ENCODE measurements at regions not wholly inside any gene's neighbourhood (a gene's known extent, or its start where the extent isn't known, plus 50 kb on each side); places are given as distances from the start of the nearest gene placed in this dataset.

DNA sequence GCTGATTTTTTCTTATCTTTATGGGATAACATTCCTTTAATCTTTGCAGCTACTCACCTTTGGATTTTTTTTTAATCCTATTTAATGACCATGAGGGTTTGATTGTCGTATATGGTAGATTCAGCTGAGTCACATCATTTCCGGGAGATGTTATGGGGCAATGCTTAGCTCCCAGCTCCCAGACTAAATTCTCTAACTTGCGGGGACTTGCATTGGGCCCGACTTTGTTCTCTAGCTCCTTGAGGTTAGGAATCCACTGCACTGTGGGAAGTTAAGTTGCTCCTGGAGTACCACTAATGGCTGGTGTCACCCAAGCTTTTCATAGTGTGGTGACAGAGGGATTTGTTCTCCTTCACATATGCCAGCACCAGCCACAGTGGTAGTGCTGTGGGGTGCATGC lies 287.4 kb downstream of the TECRL start:
- peak overlapping the region; percentile 42 for H2AFZ ChIP-seq (ENCODE audit: control insufficient read depth, low read length)
- no peaks in the 10 kb centered on the region for H3K9me1 ChIP-seq (ENCODE audit: control insufficient read depth, extremely low read depth, insufficient read depth, low read length)
- H3K79me2 ChIP-seq (ENCODE audit: control insufficient read depth, insufficient read depth, low read length): no peaks in the 10 kb centered on the region
- H3K27ac ChIP-seq (ENCODE audit: control insufficient read depth, insufficient read depth, low read length): no peak overlapping the region
- no peak overlapping the region for H3K9ac ChIP-seq (ENCODE audit: control insufficient read depth, extremely low read depth, insufficient read depth, low read length)
- no peaks in the 10 kb centered on the region for H3K27me3 ChIP-seq (ENCODE audit: control insufficient read depth, extremely low read depth, insufficient read depth, low read length)
- no peaks in the 10 kb centered on the region for H4K20me1 ChIP-seq (ENCODE audit: control insufficient read depth, extremely low read depth, insufficient read depth, low read length)
- no peaks in the 10 kb centered on the region for H3K36me3 ChIP-seq (ENCODE audit: control insufficient read depth in 2 of 2, extremely low read depth in 1 of 2, insufficient read depth in 2 of 2, low read length in 2 of 2)
- no peak overlapping the region for H3K4me3 ChIP-seq (ENCODE audit: control insufficient read depth in 2 of 3, extremely low read depth in 1 of 3, insufficient read depth in 2 of 3, low read depth in 1 of 3, low read length in 3 of 3)
- peaks cover 5% of the 10 kb centered on the region for H3K4me1 ChIP-seq (ENCODE audit: control insufficient read depth, extremely low read depth, insufficient read depth, low read length)
- H3K9me3 ChIP-seq (ENCODE audit: control insufficient read depth, low read depth, low read length): no peaks in the 10 kb centered on the region
- FAIRE-seq (no peak), DNase-seq (ENCODE audit: low read depth, low spot score) (peak; percentile 1)
- dilution Hi-C loops (cut with MboI; ENCODE audit: extremely low pct_ligation_motif_present, low sequenced_read_pairs): no loop called here
- peak overlapping the region; percentile 22 for H3K4me2 ChIP-seq (ENCODE audit: control insufficient read depth, extremely low read depth, insufficient read depth, low read depth, low read length)
- TF ChIP-seq, protein P1, sequence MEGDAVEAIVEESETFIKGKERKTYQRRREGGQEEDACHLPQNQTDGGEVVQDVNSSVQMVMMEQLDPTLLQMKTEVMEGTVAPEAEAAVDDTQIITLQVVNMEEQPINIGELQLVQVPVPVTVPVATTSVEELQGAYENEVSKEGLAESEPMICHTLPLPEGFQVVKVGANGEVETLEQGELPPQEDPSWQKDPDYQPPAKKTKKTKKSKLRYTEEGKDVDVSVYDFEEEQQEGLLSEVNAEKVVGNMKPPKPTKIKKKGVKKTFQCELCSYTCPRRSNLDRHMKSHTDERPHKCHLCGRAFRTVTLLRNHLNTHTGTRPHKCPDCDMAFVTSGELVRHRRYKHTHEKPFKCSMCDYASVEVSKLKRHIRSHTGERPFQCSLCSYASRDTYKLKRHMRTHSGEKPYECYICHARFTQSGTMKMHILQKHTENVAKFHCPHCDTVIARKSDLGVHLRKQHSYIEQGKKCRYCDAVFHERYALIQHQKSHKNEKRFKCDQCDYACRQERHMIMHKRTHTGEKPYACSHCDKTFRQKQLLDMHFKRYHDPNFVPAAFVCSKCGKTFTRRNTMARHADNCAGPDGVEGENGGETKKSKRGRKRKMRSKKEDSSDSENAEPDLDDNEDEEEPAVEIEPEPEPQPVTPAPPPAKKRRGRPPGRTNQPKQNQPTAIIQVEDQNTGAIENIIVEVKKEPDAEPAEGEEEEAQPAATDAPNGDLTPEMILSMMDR (optimal IDR thresholded peaks at IDR 0.05 in 1 of 3, IDR thresholded peaks at IDR 0.05 in 1 of 3, conservative IDR thresholded peaks at IDR 0.05 in 1 of 3; ENCODE audit: extremely low read depth in 1 of 3, insufficient read depth in 2 of 3, low read length in 3 of 3): no peak
- no peak for TF ChIP-seq EZH2 (IDR thresholded peaks at IDR 0.05; ENCODE audit: low read length)

DNA sequence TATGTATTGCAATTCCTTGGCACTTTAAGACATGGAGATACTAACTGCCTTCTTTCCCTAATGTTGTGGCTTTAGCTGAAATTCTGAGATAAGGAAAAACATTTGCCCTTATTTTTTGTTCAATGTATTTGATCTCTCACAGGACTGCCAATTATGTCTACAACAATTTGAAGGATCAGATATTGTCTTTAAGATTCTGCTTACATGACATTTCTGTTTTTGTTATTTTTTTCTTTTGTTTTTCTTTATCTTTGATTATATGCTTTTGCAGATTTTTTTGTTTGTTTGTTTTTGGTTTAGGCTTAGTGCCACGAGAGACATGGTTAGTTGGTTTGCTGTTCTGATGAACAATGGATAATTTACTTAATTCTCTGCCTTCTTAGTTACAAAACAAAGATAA lies 303.3 kb downstream of the TECRL start:
- DNase-seq (ENCODE audit: low read depth, low spot score) (no peak), FAIRE-seq (no peak)
- Histone ChIP-seq H3K4me1 (ENCODE audit: control insufficient read depth, extremely low read depth, insufficient read depth, low read length) (no peaks in the 10 kb centered on the region), H2AFZ (ENCODE audit: control insufficient read depth, low read length) (no peak overlapping the region), H3K4me2 (ENCODE audit: control insufficient read depth, extremely low read depth, insufficient read depth, low read depth, low read length) (no peak overlapping the region), H3K4me3 (ENCODE audit: control insufficient read depth in 2 of 3, extremely low read depth in 1 of 3, insufficient read depth in 2 of 3, low read depth in 1 of 3, low read length in 3 of 3) (no peak overlapping the region), H3K9me1 (ENCODE audit: control insufficient read depth, extremely low read depth, insufficient read depth, low read length) (no peaks in the 10 kb centered on the region), H3K27ac (ENCODE audit: control insufficient read depth, insufficient read depth, low read length) (no peak overlapping the region), H3K9ac (ENCODE audit: control insufficient read depth, extremely low read depth, insufficient read depth, low read length) (no peak overlapping the region), H3K9me3 (ENCODE audit: control insufficient read depth, low read depth, low read length) (no peaks in the 10 kb centered on the region), H3K79me2 (ENCODE audit: control insufficient read depth, insufficient read depth, low read length) (no peaks in the 10 kb centered on the region), H4K20me1 (ENCODE audit: control insufficient read depth, extremely low read depth, insufficient read depth, low read length) (no peaks in the 10 kb centered on the region), H3K36me3 (ENCODE audit: control insufficient read depth in 2 of 2, extremely low read depth in 1 of 2, insufficient read depth in 2 of 2, low read length in 2 of 2) (no peaks in the 10 kb centered on the region), H3K27me3 (ENCODE audit: control insufficient read depth, extremely low read depth, insufficient read depth, low read length) (no peaks in the 10 kb centered on the region)
- TF ChIP-seq, protein P1 (optimal IDR thresholded peaks at IDR 0.05 in 1 of 3, IDR thresholded peaks at IDR 0.05 in 1 of 3, conservative IDR thresholded peaks at IDR 0.05 in 1 of 3; ENCODE audit: extremely low read depth in 1 of 3, insufficient read depth in 2 of 3, low read length in 3 of 3): no peak
- TF ChIP-seq EZH2 (IDR thresholded peaks at IDR 0.05; ENCODE audit: low read length): no peak
- dilution Hi-C loops (cut with MboI; ENCODE audit: extremely low pct_ligation_motif_present, low sequenced_read_pairs): no loop called here

Measured in keratinocyte (primary cell).